Hepatocyte (in vitro differentiated cells): ENCODE measurements at regions not wholly inside any gene's neighbourhood (a gene's known extent, or its start where the extent isn't known, plus 50 kb on each side); places are given as distances from the start of the nearest gene placed in this dataset.
"Not testable (repeated sequence)": the region's sequence is repeated elsewhere in the genome, so short reads cannot be mapped to it uniquely, and the experiment has no call there.

Source experiments
- DNase-seq: peaks from one replicate; pipeline ENCODE4 v3.0.0-alpha.2; 2016; ENCODE audit warnings: low spot score
- H2AFZ ChIP-seq: fragments of 200-600 bp; sonication (generic); 2 replicates; pipeline ENCODE4 v1.6.0; 2016; ENCODE audit warnings: antibody characterized with exemption, mild to moderate bottlenecking
- H3K27ac ChIP-seq: fragments of 200-600 bp; sonication (generic); 2 replicates; pipeline ENCODE4 v1.5.1; 2016; ENCODE audit warnings: mild to moderate bottlenecking
- H3K27me3 ChIP-seq: fragments of 200-600 bp; sonication (generic); 2 replicates; pipeline ENCODE4 v1.6.1; 2016
- H3K36me3 ChIP-seq: fragments of 200-600 bp; sonication (generic); replicated peaks from 2 replicates; pipeline ENCODE4 v1.5.1; 2016; ENCODE audit warnings: low read depth; ENCODE audit not compliant: insufficient read depth
- H3K4me1 ChIP-seq: fragments of 200-600 bp; sonication (generic); 2 replicates; pipeline ENCODE4 v1.5.1; 2016; ENCODE audit warnings: mild to moderate bottlenecking, moderate library complexity; ENCODE audit not compliant: insufficient read depth
- H3K4me2 ChIP-seq: fragments of 200-600 bp; sonication (generic); 2 replicates; pipeline ENCODE4 v1.6.0; 2016
- H3K4me3 ChIP-seq: fragments of 200-600 bp; sonication (generic); 2 replicates; pipeline ENCODE4 v1.5.1; 2016; ENCODE audit warnings: mild to moderate bottlenecking
- H3K79me2 ChIP-seq: fragments of 200-600 bp; sonication (generic); 2 replicates; pipeline ENCODE4 v1.6.0; 2017; ENCODE audit warnings: mild to moderate bottlenecking
- H3K9me2 ChIP-seq: fragments of 200-600 bp; sonication (generic); replicated peaks from 2 replicates; pipeline ENCODE4 v1.6.0; 2017; ENCODE audit warnings: mild to moderate bottlenecking; ENCODE audit not compliant: insufficient read depth
- H3K9me3 ChIP-seq: fragments of 200-600 bp; sonication (generic); 2 replicates; pipeline ENCODE4 v1.5.1; 2016; ENCODE audit warnings: low read depth, mild to moderate bottlenecking
- H4K20me1 ChIP-seq: fragments of 200-600 bp; sonication (generic); 2 replicates; pipeline ENCODE4 v1.6.0; 2016; ENCODE audit warnings: mild to moderate bottlenecking; ENCODE audit not compliant: insufficient read depth, poor library complexity, severe bottlenecking
- CTCF ChIP-seq: fragments of 200-600 bp; sonication (generic); IDR thresholded peaks from 2 replicates; pipeline ENCODE4 v1.5.1; 2016; ENCODE audit warnings: antibody characterized with exemption, mild to moderate bottlenecking; ENCODE audit not compliant: poor library complexity
- EZH2 ChIP-seq: fragments of 200-600 bp; sonication (generic); IDR thresholded peaks from 2 replicates; pipeline ENCODE4 v1.6.1; 2016; ENCODE audit warnings: antibody characterized with exemption, mild to moderate bottlenecking, borderline replicate concordance
- EZH2phosphoT487 ChIP-seq: fragments of 200-600 bp; sonication (generic); IDR thresholded peaks from one replicate; pipeline ENCODE4 v1.6.1; 2018; ENCODE audit warnings: antibody characterized with exemption, mild to moderate bottlenecking, low read depth, moderate library complexity; ENCODE audit not compliant: unreplicated experiment, severe bottlenecking
- WGBS: methylation state at CpG from one replicate; pipeline ENCODE4 v1.1.6; 2016; ENCODE audit warnings: low lambda C conversion rate; ENCODE audit errors: missing lambda C conversion rate; 5-methylcytosine and 5-hydroxymethylcytosine counted together

GRCh38 chr3:26484140-26484539 lies 138.4 kb upstream of the LRRC3B start:
- peak; percentile 13 for DNase-seq
- Histone ChIP-seq H3K36me3 (no peaks in the 10 kb centered on the region), H3K4me1 (no peaks in the 10 kb centered on the region), H3K9me2 (no peaks in the 10 kb centered on the region), H3K79me2 (no peaks in the 10 kb centered on the region), H2AFZ (no peak overlapping the region), H3K9me3 (no peaks in the 10 kb centered on the region), H4K20me1 (no peaks in the 10 kb centered on the region), H3K27me3 (no peaks in the 10 kb centered on the region), H3K4me2 (no peak overlapping the region), H3K27ac (no peak overlapping the region), H3K4me3 (no peak overlapping the region)
- 65% methylated on average over 4 of the region's 4 CpGs for WGBS
- no peak for TF ChIP-seq EZH2
- TF ChIP-seq EZH2phosphoT487 = no peak
- TF ChIP-seq CTCF = peak; percentile 27

- no peak for TF ChIP-seq EZH2phosphoT487
- TF ChIP-seq EZH2 = no peak
- TF ChIP-seq CTCF = no peak
- Histone ChIP-seq H3K4me1 (no peaks in the 10 kb centered on the region), H3K27ac (no peak overlapping the region), H3K36me3 (no peaks in the 10 kb centered on the region), H3K79me2 (no peaks in the 10 kb centered on the region), H4K20me1 (no peaks in the 10 kb centered on the region), H2AFZ (no peak overlapping the region), H3K9me2 (no peaks in the 10 kb centered on the region), H3K9me3 (no peaks in the 10 kb centered on the region), H3K4me2 (no peak overlapping the region), H3K4me3 (no peak overlapping the region), H3K27me3 (no peaks in the 10 kb centered on the region)
- DNase-seq = no peak
- 57% methylated on average over 2 of the region's 2 CpGs for WGBS
Measured at GRCh38 chr3:26498271-26498670, 124.3 kb upstream of the LRRC3B start.

GRCh38 chr3:26505399-26505798 lies 117.2 kb upstream of the LRRC3B start:
- Histone ChIP-seq H3K27me3 (no peaks in the 10 kb centered on the region), H3K9me2 (no peaks in the 10 kb centered on the region), H4K20me1 (no peaks in the 10 kb centered on the region), H3K4me2 (no peak overlapping the region), H3K36me3 (no peaks in the 10 kb centered on the region), H3K79me2 (no peaks in the 10 kb centered on the region), H3K4me3 (no peak overlapping the region), H3K27ac (no peak overlapping the region), H3K4me1 (no peaks in the 10 kb centered on the region), H3K9me3 (no peaks in the 10 kb centered on the region), H2AFZ (no peak overlapping the region)
- 60% methylated on average over 3 of the region's 3 CpGs for WGBS
- no peak for TF ChIP-seq CTCF
- TF ChIP-seq EZH2phosphoT487 = no peak
- no peak for TF ChIP-seq EZH2
- DNase-seq = no peak

GRCh38 chr3:26514445-26515029 lies 108.0 kb upstream of the LRRC3B start:
- H3K4me1 ChIP-seq, DNase-seq, H3K9me2 ChIP-seq, H2AFZ ChIP-seq, H3K79me2 ChIP-seq, H3K4me3 ChIP-seq, H3K4me2 ChIP-seq, H3K27ac ChIP-seq, H3K27me3 ChIP-seq, H4K20me1 ChIP-seq, H3K36me3 ChIP-seq, H3K9me3 ChIP-seq: not testable (repeated sequence)
- WGBS = 69% methylated on average over 5 of the region's 5 CpGs
